Keratinocyte (primary cell): ENCODE measurements at regions not wholly inside any gene's neighbourhood (a gene's known extent, or its start where the extent isn't known, plus 50 kb on each side); places are given as distances from the start of the nearest gene placed in this dataset.

Source experiments
- EZH2 ChIP-seq: IDR thresholded peaks from one replicate; pipeline ENCODE4 v1.6.1; 2012; ENCODE audit warnings: inconsistent platforms, mild to moderate bottlenecking, low read length, moderate library complexity
- TF ChIP-seq, protein P1 (sequence below), 3 experiments: IDR thresholded peaks in 1 of 3; conservative IDR thresholded peaks in 1 of 3; optimal IDR thresholded peaks in 1 of 3; 2 replicates in 2 of 3; 3 replicates in 1 of 3; pipeline versions ENCODE3 to v1.5.1; 2011; ENCODE audit warnings: low read length in 3 of 3, mild to moderate bottlenecking in 3 of 3, moderate library complexity in 2 of 3, control low read depth in 1 of 3, inconsistent platforms in 1 of 3; ENCODE audit not compliant: insufficient read depth in 2 of 3; ENCODE audit errors: extremely low read depth in 1 of 3

DNA sequence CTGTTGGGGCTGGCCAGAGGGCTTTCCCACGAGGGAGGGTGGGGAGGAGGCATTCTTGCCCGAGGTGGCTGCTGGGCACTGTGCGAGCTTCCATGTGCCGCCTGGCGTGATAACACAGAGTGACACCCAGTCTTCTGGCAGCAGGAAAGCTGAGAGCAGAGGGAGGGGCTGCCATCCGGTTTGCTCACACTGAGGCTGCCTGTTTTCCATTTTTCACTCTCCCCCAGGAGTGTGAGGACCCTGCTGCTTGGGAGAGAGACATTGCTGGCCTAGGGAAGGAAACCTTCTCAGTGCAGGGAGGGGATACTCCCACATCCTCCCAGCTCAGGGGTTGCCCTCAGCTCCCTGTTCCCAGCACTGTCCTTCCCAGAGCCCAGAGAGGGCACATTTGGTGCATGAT, 73.1 kb downstream of the INHBB start:
- TF ChIP-seq, protein P1, sequence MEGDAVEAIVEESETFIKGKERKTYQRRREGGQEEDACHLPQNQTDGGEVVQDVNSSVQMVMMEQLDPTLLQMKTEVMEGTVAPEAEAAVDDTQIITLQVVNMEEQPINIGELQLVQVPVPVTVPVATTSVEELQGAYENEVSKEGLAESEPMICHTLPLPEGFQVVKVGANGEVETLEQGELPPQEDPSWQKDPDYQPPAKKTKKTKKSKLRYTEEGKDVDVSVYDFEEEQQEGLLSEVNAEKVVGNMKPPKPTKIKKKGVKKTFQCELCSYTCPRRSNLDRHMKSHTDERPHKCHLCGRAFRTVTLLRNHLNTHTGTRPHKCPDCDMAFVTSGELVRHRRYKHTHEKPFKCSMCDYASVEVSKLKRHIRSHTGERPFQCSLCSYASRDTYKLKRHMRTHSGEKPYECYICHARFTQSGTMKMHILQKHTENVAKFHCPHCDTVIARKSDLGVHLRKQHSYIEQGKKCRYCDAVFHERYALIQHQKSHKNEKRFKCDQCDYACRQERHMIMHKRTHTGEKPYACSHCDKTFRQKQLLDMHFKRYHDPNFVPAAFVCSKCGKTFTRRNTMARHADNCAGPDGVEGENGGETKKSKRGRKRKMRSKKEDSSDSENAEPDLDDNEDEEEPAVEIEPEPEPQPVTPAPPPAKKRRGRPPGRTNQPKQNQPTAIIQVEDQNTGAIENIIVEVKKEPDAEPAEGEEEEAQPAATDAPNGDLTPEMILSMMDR (optimal IDR thresholded peaks at IDR 0.05 in 1 of 3, IDR thresholded peaks at IDR 0.05 in 1 of 3, conservative IDR thresholded peaks at IDR 0.05 in 1 of 3; ENCODE audit: extremely low read depth in 1 of 3, insufficient read depth in 2 of 3, low read length in 3 of 3) = peak in 2 of 3 experiments; percentile 18 to 20
- no peak for TF ChIP-seq EZH2
